SK-N-SH treated with all-trans-retinoic acid at 6 μM for 48 hours (cell line): ENCODE measurements at regions not wholly inside any gene's neighbourhood (a gene's known extent, or its start where the extent isn't known, plus 50 kb on each side); places are given as distances from the start of the nearest gene placed in this dataset.

Source experiments
- ZFP3 ChIP-seq: fragments of 250-450 bp; sonication (Bioruptor Pico); IDR thresholded peaks from 2 replicates; pipeline ENCODE4 v1.5.0; 2020; ENCODE audit warnings: mild to moderate bottlenecking, moderate library complexity
- ZNF565 ChIP-seq: fragments of 450-650 bp; formaldehyde crosslinking; conservative IDR thresholded peaks from 2 replicates; pipeline ENCODE4 v1.5.0; 2020; ENCODE audit warnings: low read depth, mild to moderate bottlenecking, moderate library complexity
- TF ChIP-seq, protein P1 (sequence below): fragments of 250-450 bp; sonication (Bioruptor Pico); IDR thresholded peaks from 2 replicates; pipeline ENCODE4 v1.8.0; 2020; ENCODE audit warnings: mild to moderate bottlenecking, moderate library complexity, borderline replicate concordance

DNA sequence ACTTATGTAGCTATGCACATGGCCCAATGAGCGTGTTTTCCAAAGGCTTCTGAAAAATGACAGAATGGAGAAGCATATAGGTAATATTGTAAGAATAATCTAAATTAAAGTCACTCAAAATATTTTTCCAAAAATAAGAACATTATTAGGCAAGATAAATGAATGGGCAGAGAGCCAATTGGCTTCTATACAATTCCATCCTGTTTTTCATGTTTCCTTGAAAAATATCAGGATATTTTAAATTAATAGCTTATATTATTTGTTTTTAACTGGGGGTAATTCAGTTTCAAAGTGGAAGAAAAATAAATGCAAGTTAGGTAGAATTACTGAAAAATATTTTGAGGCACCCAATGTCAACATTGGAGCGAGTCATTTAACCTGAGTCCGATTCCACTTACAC lies 183.5 kb downstream of the PLK2 start:
- TF ChIP-seq ZNF565 (CRISPR knock-in tag) (no peak), ZFP3 (CRISPR knock-in tag) (no peak)
- TF ChIP-seq, protein P1, sequence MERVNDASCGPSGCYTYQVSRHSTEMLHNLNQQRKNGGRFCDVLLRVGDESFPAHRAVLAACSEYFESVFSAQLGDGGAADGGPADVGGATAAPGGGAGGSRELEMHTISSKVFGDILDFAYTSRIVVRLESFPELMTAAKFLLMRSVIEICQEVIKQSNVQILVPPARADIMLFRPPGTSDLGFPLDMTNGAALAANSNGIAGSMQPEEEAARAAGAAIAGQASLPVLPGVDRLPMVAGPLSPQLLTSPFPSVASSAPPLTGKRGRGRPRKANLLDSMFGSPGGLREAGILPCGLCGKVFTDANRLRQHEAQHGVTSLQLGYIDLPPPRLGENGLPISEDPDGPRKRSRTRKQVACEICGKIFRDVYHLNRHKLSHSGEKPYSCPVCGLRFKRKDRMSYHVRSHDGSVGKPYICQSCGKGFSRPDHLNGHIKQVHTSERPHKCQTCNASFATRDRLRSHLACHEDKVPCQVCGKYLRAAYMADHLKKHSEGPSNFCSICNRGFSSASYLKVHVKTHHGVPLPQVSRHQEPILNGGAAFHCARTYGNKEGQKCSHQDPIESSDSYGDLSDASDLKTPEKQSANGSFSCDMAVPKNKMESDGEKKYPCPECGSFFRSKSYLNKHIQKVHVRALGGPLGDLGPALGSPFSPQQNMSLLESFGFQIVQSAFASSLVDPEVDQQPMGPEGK (CRISPR knock-in tag): no peak
